ENCODE measurements at regions not wholly inside any gene's neighbourhood (a gene's known extent, or its start where the extent isn't known, plus 50 kb on each side); places are given as distances from the start of the nearest gene placed in this dataset.
"Not testable (repeated sequence)": the region's sequence is repeated elsewhere in the genome, so short reads cannot be mapped to it uniquely, and the experiment has no call there.

GRCh38 chr2:16190446-16191270, 250.3 kb downstream of the MYCN start:
- Mint-ChIP-seq H3K27ac (no peak overlapping the region), H3K36me3 (no peaks in the 10 kb centered on the region), H3K9me3 (no peaks in the 10 kb centered on the region), H3K4me3 (no peak overlapping the region), H3K27me3 (peaks cover 2% of the 10 kb centered on the region), H3K4me1 (no peaks in the 10 kb centered on the region)
- DNase-seq, result no peak
- no peak for ATAC-seq (ENCODE audit: low read depth)
- POLR2A ChIA-PET, result no interaction called here

- POLR2A ChIA-PET, result no interaction called here
- H3K27me3 Mint-ChIP-seq, result peaks cover 2% of the 10 kb centered on the region
- ATAC-seq (ENCODE audit: low read depth) (no peak), DNase-seq (no peak)
- no peak overlapping the region for H3K4me3 Mint-ChIP-seq
- H3K27ac Mint-ChIP-seq, result no peak overlapping the region
- no peaks in the 10 kb centered on the region for H3K4me1 Mint-ChIP-seq
- H3K9me3 Mint-ChIP-seq, result no peaks in the 10 kb centered on the region
- no peaks in the 10 kb centered on the region for H3K36me3 Mint-ChIP-seq
These were observed 249.4 kb downstream of the MYCN start for GRCh38 chr2:16189836-16190160.

GRCh38 chr2:16189029-16189835, 248.9 kb downstream of the MYCN start:
- ATAC-seq (ENCODE audit: low read depth) (no peak), DNase-seq (no peak)
- Mint-ChIP-seq H3K4me1 (no peaks in the 10 kb centered on the region), H3K27ac (no peak overlapping the region), H3K4me3 (no peak overlapping the region), H3K27me3 (peaks cover 2% of the 10 kb centered on the region), H3K9me3 (no peaks in the 10 kb centered on the region), H3K36me3 (no peaks in the 10 kb centered on the region)
- POLR2A ChIA-PET, result no interaction called here

GRCh38 chr2:16188261-16188890, 248.0 kb downstream of the MYCN start:
- H3K27ac Mint-ChIP-seq, result no peak overlapping the region
- no peaks in the 10 kb centered on the region for H3K4me1 Mint-ChIP-seq
- no peak overlapping the region for H3K4me3 Mint-ChIP-seq
- ATAC-seq (ENCODE audit: low read depth) (no peak), DNase-seq (no peak)
- H3K27me3 Mint-ChIP-seq, result peaks cover 3% of the 10 kb centered on the region
- H3K9me3 Mint-ChIP-seq, result no peaks in the 10 kb centered on the region
- POLR2A ChIA-PET, result no interaction called here
- no peaks in the 10 kb centered on the region for H3K36me3 Mint-ChIP-seq

- Mint-ChIP-seq H3K9me3 (no peaks in the 10 kb centered on the region), H3K27me3 (peaks cover 6% of the 10 kb centered on the region), H3K36me3 (no peaks in the 10 kb centered on the region), H3K4me1 (no peaks in the 10 kb centered on the region), H3K27ac (no peak overlapping the region), H3K4me3 (no peak overlapping the region)
- POLR2A ChIA-PET, result no interaction called here
- DNase-seq (no peak), ATAC-seq (ENCODE audit: low read depth) (no peak)
These were observed 247.1 kb downstream of the MYCN start for GRCh38 chr2:16187482-16187817.

GRCh38 chr2:16186661-16187481, 246.5 kb downstream of the MYCN start:
- H3K27ac Mint-ChIP-seq, result no peak overlapping the region
- H3K27me3 Mint-ChIP-seq, result peaks cover 6% of the 10 kb centered on the region
- DNase-seq (no peak), ATAC-seq (ENCODE audit: low read depth) (no peak)
- no peaks in the 10 kb centered on the region for H3K9me3 Mint-ChIP-seq
- POLR2A ChIA-PET, result no interaction called here
- no peaks in the 10 kb centered on the region for H3K36me3 Mint-ChIP-seq
- H3K4me3 Mint-ChIP-seq, result no peak overlapping the region
- no peaks in the 10 kb centered on the region for H3K4me1 Mint-ChIP-seq

GRCh38 chr2:16185801-16186272, 245.5 kb downstream of the MYCN start:
- Mint-ChIP-seq H3K27ac (no peak overlapping the region), H3K4me1 (no peaks in the 10 kb centered on the region), H3K36me3 (no peaks in the 10 kb centered on the region), H3K27me3 (peaks cover 6% of the 10 kb centered on the region), H3K4me3 (no peak overlapping the region), H3K9me3 (no peaks in the 10 kb centered on the region)
- no peak for DNase-seq
- ATAC-seq (ENCODE audit: low read depth), result no peak
- POLR2A ChIA-PET, result no interaction called here

GRCh38 chr2:16184945-16185660, 244.8 kb downstream of the MYCN start:
- Mint-ChIP-seq H3K27me3 (peaks cover 6% of the 10 kb centered on the region), H3K9me3 (no peaks in the 10 kb centered on the region), H3K36me3 (no peaks in the 10 kb centered on the region), H3K4me3 (no peak overlapping the region), H3K27ac (no peak overlapping the region), H3K4me1 (no peaks in the 10 kb centered on the region)
- DNase-seq (no peak), ATAC-seq (ENCODE audit: low read depth) (no peak)
- POLR2A ChIA-PET, result no interaction called here

GRCh38 chr2:16184341-16184890, 244.1 kb downstream of the MYCN start:
- H3K9me3 Mint-ChIP-seq, result no peaks in the 10 kb centered on the region
- no peaks in the 10 kb centered on the region for H3K4me1 Mint-ChIP-seq
- H3K27me3 Mint-ChIP-seq, result peaks cover 6% of the 10 kb centered on the region
- no peak overlapping the region for H3K27ac Mint-ChIP-seq
- H3K36me3 Mint-ChIP-seq, result no peaks in the 10 kb centered on the region
- DNase-seq, result no peak
- ATAC-seq (ENCODE audit: low read depth), result no peak
- H3K4me3 Mint-ChIP-seq, result no peak overlapping the region
- POLR2A ChIA-PET, result no interaction called here

- H3K27me3 Mint-ChIP-seq, result peaks cover 4% of the 10 kb centered on the region
- no peaks in the 10 kb centered on the region for H3K9me3 Mint-ChIP-seq
- H3K27ac Mint-ChIP-seq, result no peak overlapping the region
- H3K36me3 Mint-ChIP-seq, result no peaks in the 10 kb centered on the region
- DNase-seq (no peak), ATAC-seq (ENCODE audit: low read depth) (no peak)
- H3K4me1 Mint-ChIP-seq, result no peaks in the 10 kb centered on the region
- H3K4me3 Mint-ChIP-seq, result no peak overlapping the region
- POLR2A ChIA-PET, result no interaction called here
These were observed 243.0 kb downstream of the MYCN start for GRCh38 chr2:16183345-16183744.

- POLR2A ChIA-PET, result no interaction called here
- ATAC-seq (ENCODE audit: low read depth) (no peak), DNase-seq (no peak)
- Mint-ChIP-seq H3K27ac (no peak overlapping the region), H3K4me1 (no peaks in the 10 kb centered on the region), H3K4me3 (no peak overlapping the region), H3K9me3 (no peaks in the 10 kb centered on the region), H3K36me3 (no peaks in the 10 kb centered on the region), H3K27me3 (peaks cover 4% of the 10 kb centered on the region)
These were observed 242.5 kb downstream of the MYCN start for GRCh38 chr2:16182841-16183240.

- H3K27me3 Mint-ChIP-seq; H3K36me3 Mint-ChIP-seq; H3K9me3 Mint-ChIP-seq; POLR2A ChIA-PET; ATAC-seq (ENCODE audit: low read depth); DNase-seq; H3K4me3 Mint-ChIP-seq; H3K27ac Mint-ChIP-seq; H3K4me1 Mint-ChIP-seq: not testable (repeated sequence)
These were observed 242.0 kb downstream of the MYCN start for GRCh38 chr2:16182311-16182815.

All from activated naive CD8-positive, alpha-beta T cell treated with anti-CD3 and anti-CD28 coated beads, Interleukin-2, amount 10 ng/mL, durations not matched to agents 7 days and 5 days (primary cell).